WTC11 (cell line): ENCODE measurements at regions not wholly inside any gene's neighbourhood (a gene's known extent, or its start where the extent isn't known, plus 50 kb on each side); places are given as distances from the start of the nearest gene placed in this dataset.

Experiments
- ATAC-seq: fragments of 200-7000 bp; cut with Tn5 transposase; 2 replicates; pipeline ENCODE4 v1.10.0; 2021; ENCODE audit warnings: mild to moderate bottlenecking, moderate library complexity
- CTCF ChIA-PET: fragments of 300-600 bp; sonication (Branson Sonifier 250); formaldehyde crosslinking; loops from one replicate; lab custom pipeline; 2021; ENCODE audit warnings: antibody characterized with exemption; lab: Charles Lee
- POLR2A ChIA-PET: fragments of 350-600 bp; sonication (Branson Sonifier 250); formaldehyde crosslinking; loops from one replicate; lab custom pipeline; 2021; ENCODE audit warnings: antibody characterized with exemption; lab: Charles Lee
- DNase-seq: peaks from one replicate; pipeline ENCODE4 v3.0.0; 2021; ENCODE audit warnings: low spot score
- H3K27ac Mint-ChIP-seq: 2 replicates; pipeline ENCODE4 v1.8.0; 2021; ENCODE audit warnings: mixed read lengths
- H3K27me3 Mint-ChIP-seq: 2 replicates; pipeline ENCODE4 v1.8.0; 2021; ENCODE audit warnings: low read depth, mild to moderate bottlenecking, moderate library complexity, mixed read lengths
- H3K36me3 Mint-ChIP-seq: 2 replicates; pipeline ENCODE4 v1.8.0; 2021; ENCODE audit warnings: mixed read lengths
- H3K4me1 Mint-ChIP-seq: 2 replicates; pipeline ENCODE4 v1.8.0; 2022; ENCODE audit warnings: mixed read lengths
- H3K4me3 Mint-ChIP-seq: 2 replicates; pipeline ENCODE4 v1.8.0; 2021; ENCODE audit warnings: mild to moderate bottlenecking, moderate library complexity, mixed read lengths
- H3K9me3 Mint-ChIP-seq: 2 replicates; pipeline ENCODE4 v1.8.0; 2021; ENCODE audit warnings: mixed read lengths
- CREM ChIP-seq: sonication (generic); formaldehyde crosslinking; IDR thresholded peaks from 2 replicates; pipeline ENCODE4 v1.8.1; 2022; ENCODE audit warnings: mild to moderate bottlenecking, missing genetic modification reagents, moderate library complexity
- ETV6 ChIP-seq: sonication (generic); formaldehyde crosslinking; IDR thresholded peaks from 2 replicates; pipeline ENCODE4 v1.8.1; 2022; ENCODE audit warnings: mild to moderate bottlenecking, missing genetic modification reagents
- MXD4 ChIP-seq: fragments of 250-450 bp; sonication (Bioruptor Pico); IDR thresholded peaks from 2 replicates; pipeline ENCODE4 v1.8.0; 2021; ENCODE audit warnings: mild to moderate bottlenecking, moderate library complexity, borderline replicate concordance
- NR2C2 ChIP-seq: sonication (generic); formaldehyde crosslinking; IDR thresholded peaks from 2 replicates; pipeline ENCODE4 v1.8.0; 2022; ENCODE audit warnings: mild to moderate bottlenecking, missing genetic modification reagents
- OVOL2 ChIP-seq: fragments of 250-450 bp; sonication (Bioruptor Pico); IDR thresholded peaks from 2 replicates; pipeline ENCODE4 v1.9.0; 2021; ENCODE audit warnings: mild to moderate bottlenecking, borderline replicate concordance
- RORB ChIP-seq: fragments of 250-450 bp; sonication (Bioruptor Pico); IDR thresholded peaks from 2 replicates; pipeline ENCODE4 v1.9.0; 2021; ENCODE audit warnings: mild to moderate bottlenecking
- TF ChIP-seq, protein P1 (sequence below): sonication (generic); formaldehyde crosslinking; IDR thresholded peaks from 2 replicates; pipeline ENCODE4 v1.8.1; 2022; ENCODE audit warnings: mild to moderate bottlenecking, moderate library complexity, missing genetic modification reagents
- TF ChIP-seq, protein P2 (sequence below): sonication (generic); formaldehyde crosslinking; IDR thresholded peaks from 2 replicates; pipeline ENCODE4 v1.8.0; 2022; ENCODE audit warnings: missing genetic modification reagents
- TF ChIP-seq, protein P3 (sequence below): sonication (generic); formaldehyde crosslinking; IDR thresholded peaks from 2 replicates; pipeline ENCODE4 v1.8.0; 2022; ENCODE audit warnings: mild to moderate bottlenecking, missing genetic modification reagents
- TF ChIP-seq, protein P4 (sequence below): sonication (generic); formaldehyde crosslinking; IDR thresholded peaks from 2 replicates; pipeline ENCODE4 v1.8.0; 2023; ENCODE audit warnings: mild to moderate bottlenecking, missing genetic modification reagents
- TF ChIP-seq, protein P5 (sequence below): fragments of 250-450 bp; sonication (Bioruptor Pico); IDR thresholded peaks from 2 replicates; pipeline ENCODE4 v1.9.0; 2021; ENCODE audit warnings: moderate library complexity, mild to moderate bottlenecking, inconsistent platforms, borderline replicate concordance
- TF ChIP-seq, protein P6 (sequence below): sonication (generic); formaldehyde crosslinking; IDR thresholded peaks from 2 replicates; pipeline ENCODE4 v1.8.1; 2023; ENCODE audit warnings: mild to moderate bottlenecking, moderate library complexity, missing genetic modification reagents
- TF ChIP-seq, protein P7 (sequence below): sonication (generic); formaldehyde crosslinking; IDR thresholded peaks from 2 replicates; pipeline ENCODE4 v1.8.1; 2022; ENCODE audit warnings: missing genetic modification reagents, borderline replicate concordance
- TF ChIP-seq, protein P8 (sequence below): sonication (generic); formaldehyde crosslinking; IDR thresholded peaks from 2 replicates; pipeline ENCODE4 v1.8.1; 2022; ENCODE audit warnings: low read depth, mild to moderate bottlenecking, moderate library complexity, missing genetic modification reagents, borderline replicate concordance

DNA sequence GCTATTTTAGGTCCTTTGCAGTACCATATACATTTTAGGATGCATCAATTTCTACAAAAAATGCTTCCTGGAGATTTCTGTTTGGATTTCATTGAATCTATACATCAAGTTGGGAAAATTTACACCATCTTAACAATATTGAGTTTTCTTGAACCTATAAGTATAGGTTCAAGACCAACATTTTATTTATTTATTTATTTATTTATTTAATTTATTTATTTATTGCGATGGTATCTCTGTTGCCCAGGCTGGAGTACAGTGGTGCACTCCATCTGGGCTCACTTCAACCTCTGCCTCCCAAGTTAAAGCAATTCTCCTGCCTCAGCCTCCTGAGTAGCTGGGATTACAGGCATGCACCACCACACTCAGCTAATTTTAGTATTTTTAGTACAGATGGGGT lies 125.0 kb upstream of the HS3ST2 start:
- POLR2A ChIA-PET = no interaction called here
- Mint-ChIP-seq H3K27me3 (no peaks in the 10 kb centered on the region), H3K36me3 (peaks cover 7% of the 10 kb centered on the region), H3K27ac (no peak overlapping the region)
- no peak for ATAC-seq
- CTCF ChIA-PET = no interaction called here
- TF ChIP-seq, protein P1, sequence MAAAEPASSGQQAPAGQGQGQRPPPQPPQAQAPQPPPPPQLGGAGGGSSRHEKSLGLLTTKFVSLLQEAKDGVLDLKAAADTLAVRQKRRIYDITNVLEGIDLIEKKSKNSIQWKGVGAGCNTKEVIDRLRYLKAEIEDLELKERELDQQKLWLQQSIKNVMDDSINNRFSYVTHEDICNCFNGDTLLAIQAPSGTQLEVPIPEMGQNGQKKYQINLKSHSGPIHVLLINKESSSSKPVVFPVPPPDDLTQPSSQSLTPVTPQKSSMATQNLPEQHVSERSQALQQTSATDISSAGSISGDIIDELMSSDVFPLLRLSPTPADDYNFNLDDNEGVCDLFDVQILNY (CRISPR knock-in tag) = no peak
- TF ChIP-seq ETV6 (CRISPR knock-in tag) (no peak), MXD4 (CRISPR knock-in tag) (no peak), CREM (no peak), NR2C2 (CRISPR knock-in tag) (no peak), RORB (no peak), OVOL2 (CRISPR knock-in tag) (no peak)
- TF ChIP-seq, protein P2, sequence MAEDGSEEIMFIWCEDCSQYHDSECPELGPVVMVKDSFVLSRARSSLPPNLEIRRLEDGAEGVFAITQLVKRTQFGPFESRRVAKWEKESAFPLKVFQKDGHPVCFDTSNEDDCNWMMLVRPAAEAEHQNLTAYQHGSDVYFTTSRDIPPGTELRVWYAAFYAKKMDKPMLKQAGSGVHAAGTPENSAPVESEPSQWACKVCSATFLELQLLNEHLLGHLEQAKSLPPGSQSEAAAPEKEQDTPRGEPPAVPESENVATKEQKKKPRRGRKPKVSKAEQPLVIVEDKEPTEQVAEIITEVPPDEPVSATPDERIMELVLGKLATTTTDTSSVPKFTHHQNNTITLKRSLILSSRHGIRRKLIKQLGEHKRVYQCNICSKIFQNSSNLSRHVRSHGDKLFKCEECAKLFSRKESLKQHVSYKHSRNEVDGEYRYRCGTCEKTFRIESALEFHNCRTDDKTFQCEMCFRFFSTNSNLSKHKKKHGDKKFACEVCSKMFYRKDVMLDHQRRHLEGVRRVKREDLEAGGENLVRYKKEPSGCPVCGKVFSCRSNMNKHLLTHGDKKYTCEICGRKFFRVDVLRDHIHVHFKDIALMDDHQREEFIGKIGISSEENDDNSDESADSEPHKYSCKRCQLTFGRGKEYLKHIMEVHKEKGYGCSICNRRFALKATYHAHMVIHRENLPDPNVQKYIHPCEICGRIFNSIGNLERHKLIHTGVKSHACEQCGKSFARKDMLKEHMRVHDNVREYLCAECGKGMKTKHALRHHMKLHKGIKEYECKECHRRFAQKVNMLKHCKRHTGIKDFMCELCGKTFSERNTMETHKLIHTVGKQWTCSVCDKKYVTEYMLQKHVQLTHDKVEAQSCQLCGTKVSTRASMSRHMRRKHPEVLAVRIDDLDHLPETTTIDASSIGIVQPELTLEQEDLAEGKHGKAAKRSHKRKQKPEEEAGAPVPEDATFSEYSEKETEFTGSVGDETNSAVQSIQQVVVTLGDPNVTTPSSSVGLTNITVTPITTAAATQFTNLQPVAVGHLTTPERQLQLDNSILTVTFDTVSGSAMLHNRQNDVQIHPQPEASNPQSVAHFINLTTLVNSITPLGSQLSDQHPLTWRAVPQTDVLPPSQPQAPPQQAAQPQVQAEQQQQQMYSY (CRISPR knock-in tag) = no peak
- TF ChIP-seq, protein P3, sequence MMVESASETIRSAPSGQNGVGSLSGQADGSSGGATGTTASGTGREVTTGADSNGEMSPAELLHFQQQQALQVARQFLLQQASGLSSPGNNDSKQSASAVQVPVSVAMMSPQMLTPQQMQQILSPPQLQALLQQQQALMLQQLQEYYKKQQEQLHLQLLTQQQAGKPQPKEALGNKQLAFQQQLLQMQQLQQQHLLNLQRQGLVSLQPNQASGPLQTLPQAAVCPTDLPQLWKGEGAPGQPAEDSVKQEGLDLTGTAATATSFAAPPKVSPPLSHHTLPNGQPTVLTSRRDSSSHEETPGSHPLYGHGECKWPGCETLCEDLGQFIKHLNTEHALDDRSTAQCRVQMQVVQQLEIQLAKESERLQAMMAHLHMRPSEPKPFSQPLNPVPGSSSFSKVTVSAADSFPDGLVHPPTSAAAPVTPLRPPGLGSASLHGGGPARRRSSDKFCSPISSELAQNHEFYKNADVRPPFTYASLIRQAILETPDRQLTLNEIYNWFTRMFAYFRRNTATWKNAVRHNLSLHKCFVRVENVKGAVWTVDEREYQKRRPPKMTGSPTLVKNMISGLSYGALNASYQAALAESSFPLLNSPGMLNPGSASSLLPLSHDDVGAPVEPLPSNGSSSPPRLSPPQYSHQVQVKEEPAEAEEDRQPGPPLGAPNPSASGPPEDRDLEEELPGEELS = no peak
- TF ChIP-seq, protein P4, sequence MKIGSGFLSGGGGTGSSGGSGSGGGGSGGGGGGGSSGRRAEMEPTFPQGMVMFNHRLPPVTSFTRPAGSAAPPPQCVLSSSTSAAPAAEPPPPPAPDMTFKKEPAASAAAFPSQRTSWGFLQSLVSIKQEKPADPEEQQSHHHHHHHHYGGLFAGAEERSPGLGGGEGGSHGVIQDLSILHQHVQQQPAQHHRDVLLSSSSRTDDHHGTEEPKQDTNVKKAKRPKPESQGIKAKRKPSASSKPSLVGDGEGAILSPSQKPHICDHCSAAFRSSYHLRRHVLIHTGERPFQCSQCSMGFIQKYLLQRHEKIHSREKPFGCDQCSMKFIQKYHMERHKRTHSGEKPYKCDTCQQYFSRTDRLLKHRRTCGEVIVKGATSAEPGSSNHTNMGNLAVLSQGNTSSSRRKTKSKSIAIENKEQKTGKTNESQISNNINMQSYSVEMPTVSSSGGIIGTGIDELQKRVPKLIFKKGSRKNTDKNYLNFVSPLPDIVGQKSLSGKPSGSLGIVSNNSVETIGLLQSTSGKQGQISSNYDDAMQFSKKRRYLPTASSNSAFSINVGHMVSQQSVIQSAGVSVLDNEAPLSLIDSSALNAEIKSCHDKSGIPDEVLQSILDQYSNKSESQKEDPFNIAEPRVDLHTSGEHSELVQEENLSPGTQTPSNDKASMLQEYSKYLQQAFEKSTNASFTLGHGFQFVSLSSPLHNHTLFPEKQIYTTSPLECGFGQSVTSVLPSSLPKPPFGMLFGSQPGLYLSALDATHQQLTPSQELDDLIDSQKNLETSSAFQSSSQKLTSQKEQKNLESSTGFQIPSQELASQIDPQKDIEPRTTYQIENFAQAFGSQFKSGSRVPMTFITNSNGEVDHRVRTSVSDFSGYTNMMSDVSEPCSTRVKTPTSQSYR (CRISPR knock-in tag) = no peak
- TF ChIP-seq, protein P5, sequence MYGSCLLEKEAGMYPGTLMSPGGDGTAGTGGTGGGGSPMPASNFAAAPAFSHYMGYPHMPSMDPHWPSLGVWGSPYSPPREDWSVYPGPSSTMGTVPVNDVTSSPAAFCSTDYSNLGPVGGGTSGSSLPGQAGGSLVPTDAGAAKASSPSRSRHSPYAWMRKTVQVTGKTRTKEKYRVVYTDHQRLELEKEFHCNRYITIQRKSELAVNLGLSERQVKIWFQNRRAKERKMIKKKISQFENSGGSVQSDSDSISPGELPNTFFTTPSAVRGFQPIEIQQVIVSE (CRISPR knock-in tag) = no peak
- TF ChIP-seq, protein P6, sequence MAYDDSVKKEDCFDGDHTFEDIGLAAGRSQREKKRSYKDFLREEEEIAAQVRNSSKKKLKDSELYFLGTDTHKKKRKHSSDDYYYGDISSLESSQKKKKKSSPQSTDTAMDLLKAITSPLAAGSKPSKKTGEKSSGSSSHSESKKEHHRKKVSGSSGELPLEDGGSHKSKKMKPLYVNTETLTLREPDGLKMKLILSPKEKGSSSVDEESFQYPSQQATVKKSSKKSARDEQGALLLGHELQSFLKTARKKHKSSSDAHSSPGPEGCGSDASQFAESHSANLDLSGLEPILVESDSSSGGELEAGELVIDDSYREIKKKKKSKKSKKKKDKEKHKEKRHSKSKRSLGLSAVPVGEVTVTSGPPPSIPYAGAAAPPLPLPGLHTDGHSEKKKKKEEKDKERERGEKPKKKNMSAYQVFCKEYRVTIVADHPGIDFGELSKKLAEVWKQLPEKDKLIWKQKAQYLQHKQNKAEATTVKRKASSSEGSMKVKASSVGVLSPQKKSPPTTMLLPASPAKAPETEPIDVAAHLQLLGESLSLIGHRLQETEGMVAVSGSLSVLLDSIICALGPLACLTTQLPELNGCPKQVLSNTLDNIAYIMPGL (CRISPR knock-in tag) = no peak
- TF ChIP-seq, protein P7, sequence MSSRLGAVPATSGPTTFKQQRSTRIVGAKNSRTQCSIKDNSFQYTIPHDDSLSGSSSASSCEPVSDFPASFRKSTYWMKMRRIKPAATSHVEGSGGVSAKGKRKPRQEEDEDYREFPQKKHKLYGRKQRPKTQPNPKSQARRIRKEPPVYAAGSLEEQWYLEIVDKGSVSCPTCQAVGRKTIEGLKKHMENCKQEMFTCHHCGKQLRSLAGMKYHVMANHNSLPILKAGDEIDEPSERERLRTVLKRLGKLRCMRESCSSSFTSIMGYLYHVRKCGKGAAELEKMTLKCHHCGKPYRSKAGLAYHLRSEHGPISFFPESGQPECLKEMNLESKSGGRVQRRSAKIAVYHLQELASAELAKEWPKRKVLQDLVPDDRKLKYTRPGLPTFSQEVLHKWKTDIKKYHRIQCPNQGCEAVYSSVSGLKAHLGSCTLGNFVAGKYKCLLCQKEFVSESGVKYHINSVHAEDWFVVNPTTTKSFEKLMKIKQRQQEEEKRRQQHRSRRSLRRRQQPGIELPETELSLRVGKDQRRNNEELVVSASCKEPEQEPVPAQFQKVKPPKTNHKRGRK (CRISPR knock-in tag) = no peak
- TF ChIP-seq, protein P8, sequence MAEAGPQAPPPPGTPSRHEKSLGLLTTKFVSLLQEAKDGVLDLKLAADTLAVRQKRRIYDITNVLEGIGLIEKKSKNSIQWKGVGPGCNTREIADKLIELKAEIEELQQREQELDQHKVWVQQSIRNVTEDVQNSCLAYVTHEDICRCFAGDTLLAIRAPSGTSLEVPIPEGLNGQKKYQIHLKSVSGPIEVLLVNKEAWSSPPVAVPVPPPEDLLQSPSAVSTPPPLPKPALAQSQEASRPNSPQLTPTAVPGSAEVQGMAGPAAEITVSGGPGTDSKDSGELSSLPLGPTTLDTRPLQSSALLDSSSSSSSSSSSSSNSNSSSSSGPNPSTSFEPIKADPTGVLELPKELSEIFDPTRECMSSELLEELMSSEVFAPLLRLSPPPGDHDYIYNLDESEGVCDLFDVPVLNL (CRISPR knock-in tag) = no peak
- TF ChIP-seq, all 79 proteins: peak for 0
- Mint-ChIP-seq H3K4me1 (no peaks in the 10 kb centered on the region), H3K4me3 (no peak overlapping the region), H3K9me3 (peaks cover 13% of the 10 kb centered on the region)
- no peak for DNase-seq
